Fibroblast of lung (primary cell): ENCODE measurements at regions not wholly inside any gene's neighbourhood (a gene's known extent, or its start where the extent isn't known, plus 50 kb on each side); places are given as distances from the start of the nearest gene placed in this dataset.

Experiments used
- DNase-seq, 2 donors: peaks; one replicate each; pipeline versions ENCODE4 v3.0.0 to v3.0.0-alpha.2; 2010; ENCODE audit warnings: low read depth in 2 of 2
- H2AFZ ChIP-seq: 2 replicates; pipeline ENCODE4 v1.5.1; 2012; ENCODE audit warnings: low read length, control low read depth, inconsistent platforms
- H3K27ac ChIP-seq: 2 replicates; pipeline ENCODE4 v1.5.1; 2011; ENCODE audit warnings: low read length, control low read depth; ENCODE audit not compliant: insufficient read depth
- H3K27me3 ChIP-seq: 2 replicates; pipeline ENCODE4 v1.5.1; 2011; ENCODE audit warnings: mild to moderate bottlenecking, low read length; ENCODE audit not compliant: control insufficient read depth, insufficient read depth
- H3K36me3 ChIP-seq: 2 replicates; pipeline ENCODE4 v1.5.1; 2011; ENCODE audit warnings: low read length; ENCODE audit not compliant: control insufficient read depth, insufficient read depth
- H3K4me1 ChIP-seq: 2 replicates; pipeline ENCODE4 v1.5.1; 2011; ENCODE audit warnings: low read length; ENCODE audit not compliant: control insufficient read depth, insufficient read depth; ENCODE audit errors: extremely low read depth
- H3K4me2 ChIP-seq: 2 replicates; pipeline ENCODE4 v1.5.1; 2011; ENCODE audit warnings: low read length, control low read depth; ENCODE audit not compliant: insufficient read depth; ENCODE audit errors: extremely low read depth
- H3K4me3 ChIP-seq, 4 experiments: fragments of 200-600 bp in 1 of 4; sonication (generic) in 1 of 4; replicated peaks in 1 of 4; 2 replicates each; pipeline ENCODE4 v1.5.1; 2011 to 2016; ENCODE audit warnings: low read length in 4 of 4, low read depth in 3 of 4, mild to moderate bottlenecking in 3 of 4, control low read depth in 2 of 4, inconsistent platforms in 1 of 4, mixed read lengths in 1 of 4; ENCODE audit not compliant: insufficient read depth in 1 of 4; ENCODE audit errors: control extremely low read depth in 1 of 4
- H3K79me2 ChIP-seq: 2 replicates; pipeline ENCODE4 v1.5.1; 2012; ENCODE audit warnings: mild to moderate bottlenecking, low read length, inconsistent platforms; ENCODE audit not compliant: control insufficient read depth, insufficient read depth
- H3K9ac ChIP-seq: 2 replicates; pipeline ENCODE4 v1.5.1; 2011; ENCODE audit warnings: mild to moderate bottlenecking, low read length, control low read depth; ENCODE audit not compliant: insufficient read depth
- H3K9me3 ChIP-seq: 2 replicates; pipeline ENCODE4 v1.5.1; 2012; ENCODE audit warnings: low read depth, low read length; ENCODE audit not compliant: control insufficient read depth, insufficient read depth
- H4K20me1 ChIP-seq: 2 replicates; pipeline ENCODE4 v1.5.1; 2011; ENCODE audit warnings: low read length; ENCODE audit not compliant: control insufficient read depth, insufficient read depth; ENCODE audit errors: extremely low read depth
- EZH2 ChIP-seq: IDR thresholded peaks from 2 replicates; pipeline ENCODE4 v1.5.1; 2012; ENCODE audit warnings: low read length, control low read depth, mild to moderate bottlenecking; ENCODE audit errors: missing control alignments
- TF ChIP-seq, protein P1 (sequence below), 2 donors: IDR thresholded peaks in 1 of 2; conservative IDR thresholded peaks in 1 of 2; 1 replicate in 1 of 2; 2 replicates in 1 of 2; pipeline ENCODE4 v1.5.1; 2011 to 2012; ENCODE audit warnings: low read length in 2 of 2, control low read depth in 1 of 2, inconsistent platforms in 1 of 2, low read depth in 1 of 2, mild to moderate bottlenecking in 1 of 2

DNA sequence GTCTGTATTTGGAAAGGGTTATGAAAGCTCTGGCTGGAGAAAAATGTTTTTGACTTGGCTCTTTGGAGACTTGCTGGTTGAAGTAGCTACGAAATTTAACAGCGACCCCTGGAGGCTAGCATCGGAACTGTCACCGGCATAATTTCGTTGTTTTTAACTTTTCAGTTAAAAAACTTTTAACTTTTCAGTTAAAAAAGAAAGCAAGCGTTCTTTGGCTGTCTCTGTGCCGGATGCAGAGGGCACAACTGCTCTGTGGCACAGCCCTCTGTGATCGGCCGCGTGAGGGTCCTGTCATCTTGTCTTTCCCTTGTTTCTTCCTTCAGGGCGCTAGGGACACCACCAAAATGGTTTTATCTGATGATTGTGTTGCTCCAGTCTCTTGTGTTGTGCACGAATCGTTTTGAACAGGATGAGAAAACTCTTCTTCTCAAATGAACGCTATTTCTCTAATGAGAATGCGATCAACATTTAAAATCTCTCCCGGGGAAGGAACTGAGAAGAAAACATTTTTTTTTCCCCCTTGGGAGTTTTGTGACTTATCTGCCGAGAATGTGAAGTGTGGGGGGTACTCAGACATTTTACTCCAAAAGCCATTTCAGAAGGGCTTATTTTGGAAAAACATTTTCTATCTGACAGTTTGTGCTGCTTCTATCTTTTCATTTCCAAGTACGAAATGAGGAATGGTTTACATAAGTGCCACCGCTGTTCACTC lies 57.1 kb downstream of the ADCYAP1 start:
- no peak overlapping the region for H3K9ac ChIP-seq
- peak overlapping the region; percentile 92 for H3K4me2 ChIP-seq
- H3K4me1 ChIP-seq: no peaks in the 10 kb centered on the region
- H4K20me1 ChIP-seq: no peaks in the 10 kb centered on the region
- no peaks in the 10 kb centered on the region for H3K79me2 ChIP-seq
- H3K27me3 ChIP-seq: no peaks in the 10 kb centered on the region
- peak overlapping the region; percentile 92 for H2AFZ ChIP-seq
- DNase-seq: peak; percentile 32 to 52
- H3K27ac ChIP-seq: no peak overlapping the region
- TF ChIP-seq, protein P1, sequence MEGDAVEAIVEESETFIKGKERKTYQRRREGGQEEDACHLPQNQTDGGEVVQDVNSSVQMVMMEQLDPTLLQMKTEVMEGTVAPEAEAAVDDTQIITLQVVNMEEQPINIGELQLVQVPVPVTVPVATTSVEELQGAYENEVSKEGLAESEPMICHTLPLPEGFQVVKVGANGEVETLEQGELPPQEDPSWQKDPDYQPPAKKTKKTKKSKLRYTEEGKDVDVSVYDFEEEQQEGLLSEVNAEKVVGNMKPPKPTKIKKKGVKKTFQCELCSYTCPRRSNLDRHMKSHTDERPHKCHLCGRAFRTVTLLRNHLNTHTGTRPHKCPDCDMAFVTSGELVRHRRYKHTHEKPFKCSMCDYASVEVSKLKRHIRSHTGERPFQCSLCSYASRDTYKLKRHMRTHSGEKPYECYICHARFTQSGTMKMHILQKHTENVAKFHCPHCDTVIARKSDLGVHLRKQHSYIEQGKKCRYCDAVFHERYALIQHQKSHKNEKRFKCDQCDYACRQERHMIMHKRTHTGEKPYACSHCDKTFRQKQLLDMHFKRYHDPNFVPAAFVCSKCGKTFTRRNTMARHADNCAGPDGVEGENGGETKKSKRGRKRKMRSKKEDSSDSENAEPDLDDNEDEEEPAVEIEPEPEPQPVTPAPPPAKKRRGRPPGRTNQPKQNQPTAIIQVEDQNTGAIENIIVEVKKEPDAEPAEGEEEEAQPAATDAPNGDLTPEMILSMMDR (conservative IDR thresholded peaks at IDR 0.05 in 1 of 2, IDR thresholded peaks at IDR 0.05 in 1 of 2; ENCODE audit: low read depth in 1 of 2, low read length in 2 of 2): peak; percentile 92
- no peak for TF ChIP-seq EZH2
- no peaks in the 10 kb centered on the region for H3K9me3 ChIP-seq
- no peaks in the 10 kb centered on the region for H3K36me3 ChIP-seq
- H3K4me3 ChIP-seq: peak overlapping the region in 3 of 4 experiments; percentile 31 to 56 (median 56)

GRCh38 chr18:963276-963675 lies 58.6 kb downstream of the ADCYAP1 start:
- TF ChIP-seq, protein P1 (conservative IDR thresholded peaks at IDR 0.05 in 1 of 2, IDR thresholded peaks at IDR 0.05 in 1 of 2; ENCODE audit: low read depth in 1 of 2, low read length in 2 of 2): no peak
- TF ChIP-seq EZH2: no peak
- no peaks in the 10 kb centered on the region for H3K36me3 ChIP-seq
- no peak overlapping the region for H3K9ac ChIP-seq
- no peaks in the 10 kb centered on the region for H4K20me1 ChIP-seq
- no peak overlapping the region for H3K27ac ChIP-seq
- no peak for DNase-seq
- no peaks in the 10 kb centered on the region for H3K79me2 ChIP-seq
- no peaks in the 10 kb centered on the region for H3K4me1 ChIP-seq
- H2AFZ ChIP-seq: no peak overlapping the region
- no peak overlapping the region for H3K4me2 ChIP-seq
- no peaks in the 10 kb centered on the region for H3K9me3 ChIP-seq
- no peaks in the 10 kb centered on the region for H3K27me3 ChIP-seq
- no peak overlapping the region for H3K4me3 ChIP-seq

- Histone ChIP-seq H3K4me2 (no peak overlapping the region), H3K9ac (no peak overlapping the region), H3K4me3 (no peak overlapping the region), H4K20me1 (no peaks in the 10 kb centered on the region), H3K9me3 (no peaks in the 10 kb centered on the region), H3K79me2 (no peaks in the 10 kb centered on the region), H3K36me3 (no peaks in the 10 kb centered on the region), H3K27ac (no peak overlapping the region), H2AFZ (no peak overlapping the region), H3K27me3 (no peaks in the 10 kb centered on the region), H3K4me1 (no peaks in the 10 kb centered on the region)
- no peak for DNase-seq
- TF ChIP-seq, protein P1 (conservative IDR thresholded peaks at IDR 0.05 in 1 of 2, IDR thresholded peaks at IDR 0.05 in 1 of 2; ENCODE audit: low read depth in 1 of 2, low read length in 2 of 2): no peak
- TF ChIP-seq EZH2: no peak
These were observed 61.5 kb downstream of the ADCYAP1 start for GRCh38 chr18:965921-966758.
